Activated T-cell treated with anti-CD3 and anti-CD28 coated beads for 1 hour (primary cell): ENCODE measurements at regions not wholly inside any gene's neighbourhood (a gene's known extent, or its start where the extent isn't known, plus 50 kb on each side); places are given as distances from the start of the nearest gene placed in this dataset.

Experiments used
- DNase-seq: peaks from one replicate; pipeline ENCODE4 v3.0.0-alpha.2; 2020; ENCODE audit warnings: low read depth

DNA sequence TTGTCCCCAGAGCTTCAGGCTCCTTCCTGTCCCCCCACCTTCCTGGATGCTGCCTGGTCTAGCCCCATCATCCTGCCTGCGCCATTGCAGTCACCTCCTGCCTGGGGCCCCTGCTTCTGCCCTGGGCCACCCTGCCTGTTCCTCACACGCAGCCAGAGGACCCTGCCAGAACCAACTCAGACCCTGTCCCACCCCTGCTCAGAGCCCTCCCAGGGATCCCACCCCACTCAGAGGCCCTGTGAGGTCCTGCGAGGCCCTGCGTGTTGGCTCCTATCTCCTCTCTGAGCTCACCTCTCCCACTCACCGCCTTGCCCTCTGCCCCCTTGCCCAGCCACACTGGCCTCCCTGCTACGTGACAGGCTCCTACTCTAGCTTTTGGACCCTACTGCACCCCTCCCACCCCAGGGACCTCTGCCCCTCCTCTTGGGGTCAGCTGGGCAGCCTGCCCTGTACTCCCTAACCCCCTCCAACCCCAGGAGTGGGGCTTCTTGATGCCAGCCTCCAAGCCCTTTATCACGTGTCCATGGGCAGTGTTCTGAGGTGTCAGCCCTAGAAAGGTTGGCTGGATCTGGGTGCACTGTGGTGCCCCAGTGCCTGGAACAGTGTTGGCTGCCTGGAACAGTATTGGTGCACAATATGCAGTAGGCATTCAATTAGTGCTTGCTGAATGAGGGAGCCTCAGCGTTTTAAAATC lies 68.3 kb downstream of the CEBPB start:
- no peak for DNase-seq

DNA sequence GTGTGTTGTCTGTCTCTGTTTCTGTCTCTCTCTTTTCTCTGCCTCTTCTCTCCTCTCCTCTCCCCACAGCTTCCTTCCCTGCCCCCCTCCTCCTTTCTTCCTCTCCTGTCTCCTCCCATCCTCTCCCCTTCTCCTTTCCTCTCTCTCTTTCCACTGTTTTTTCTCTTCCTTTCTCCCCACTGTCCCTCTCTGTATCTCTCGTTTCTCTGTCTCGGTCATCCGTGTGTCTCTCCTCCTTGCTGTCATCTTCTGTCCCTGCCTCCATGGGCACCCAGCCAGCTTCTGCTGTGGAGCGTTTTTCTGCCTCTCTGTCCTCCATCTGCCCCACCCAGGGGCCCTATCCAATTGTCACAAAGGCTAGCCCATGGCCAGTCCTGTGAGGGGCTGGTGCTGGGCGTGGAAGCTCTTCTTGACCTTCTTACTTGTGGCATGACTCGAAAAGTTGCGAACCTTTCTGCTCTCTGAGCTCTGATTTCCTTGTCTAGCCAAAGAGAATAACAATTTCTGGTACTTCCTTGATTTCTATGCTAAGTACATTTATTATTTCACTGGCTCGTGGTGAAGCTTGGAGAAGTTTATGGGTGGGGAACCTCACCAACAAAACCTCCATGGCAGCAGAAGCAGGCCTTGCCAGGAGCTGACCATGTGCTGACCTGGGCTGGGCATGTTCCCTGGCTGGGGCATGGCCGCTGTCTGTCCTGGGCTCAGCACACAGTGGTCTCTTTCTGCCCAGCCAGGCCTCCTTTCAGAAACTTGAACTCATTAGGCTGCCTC lies 69.3 kb downstream of the CEBPB start:
- no peak for DNase-seq

DNA sequence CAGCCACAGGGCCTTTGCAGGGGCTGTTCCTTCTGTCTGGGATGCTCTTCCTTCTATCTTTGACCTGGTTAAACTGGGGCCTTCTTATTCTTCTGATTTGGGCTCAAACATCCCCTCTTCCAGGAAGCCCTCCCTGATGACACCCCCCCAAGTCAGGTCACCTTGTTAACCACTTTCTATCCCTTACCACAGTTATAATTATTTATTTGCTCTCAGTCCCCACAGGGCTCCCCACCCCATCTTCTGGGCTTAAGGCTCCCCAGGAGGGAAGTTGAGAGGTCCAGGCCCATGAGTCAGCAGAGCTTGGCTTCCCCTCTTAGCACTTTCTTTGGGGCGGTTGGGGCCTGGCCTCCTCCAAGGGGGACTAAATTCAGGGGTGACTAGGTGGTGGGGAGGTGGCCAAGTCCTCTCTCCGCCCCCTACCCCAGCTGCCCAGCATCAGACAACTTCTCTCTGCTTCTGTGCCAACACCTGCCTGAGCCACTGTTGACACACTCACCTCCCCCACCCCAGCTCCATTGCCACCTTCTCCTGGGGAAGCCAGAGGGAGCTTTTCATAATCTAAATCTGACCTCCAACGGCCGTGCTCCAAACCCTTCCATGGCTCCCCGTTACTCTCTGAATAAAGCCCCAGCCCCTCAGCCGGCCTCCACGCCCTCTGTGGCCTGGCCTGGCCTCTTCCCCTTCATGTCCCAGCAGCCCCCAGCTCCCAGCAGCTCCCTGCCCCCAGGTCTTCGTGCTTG lies 70.0 kb downstream of the CEBPB start:
- DNase-seq, result no peak

DNA sequence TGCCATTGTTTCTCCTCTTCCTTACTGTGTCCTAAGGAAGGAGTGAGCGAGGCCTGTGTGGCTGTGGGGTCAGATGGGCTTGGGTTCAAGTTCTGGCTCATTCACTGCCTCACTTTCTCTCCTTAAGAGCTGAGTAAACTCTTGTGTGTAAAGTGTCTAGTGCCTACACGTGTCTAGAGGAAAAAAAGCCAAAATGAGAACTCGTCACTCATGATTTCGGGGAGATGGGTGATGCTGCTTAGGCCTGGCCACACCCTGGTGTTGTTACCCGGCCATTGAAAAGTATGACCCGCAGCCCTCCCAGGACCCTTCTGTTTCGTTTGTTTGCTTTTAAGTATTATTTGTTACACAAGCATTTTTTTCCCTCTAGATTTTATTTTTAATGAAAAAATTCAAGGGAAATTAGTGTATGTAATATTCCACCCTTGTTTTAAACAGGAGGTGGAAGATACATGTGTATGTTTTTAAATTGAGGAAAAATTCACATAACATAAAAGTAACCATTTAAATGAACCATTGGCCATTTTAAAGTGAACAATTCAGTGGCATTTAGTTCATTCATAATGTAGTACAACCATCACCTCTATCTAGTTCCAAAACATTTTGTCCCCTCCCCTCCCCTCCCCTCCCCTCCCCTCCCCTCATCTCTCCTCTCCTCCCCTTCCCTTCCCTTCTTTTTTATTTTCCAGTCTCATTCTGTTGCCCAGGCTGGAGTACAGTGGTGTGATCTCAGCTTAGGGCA lies 71.0 kb downstream of the CEBPB start:
- DNase-seq, result no peak

DNA sequence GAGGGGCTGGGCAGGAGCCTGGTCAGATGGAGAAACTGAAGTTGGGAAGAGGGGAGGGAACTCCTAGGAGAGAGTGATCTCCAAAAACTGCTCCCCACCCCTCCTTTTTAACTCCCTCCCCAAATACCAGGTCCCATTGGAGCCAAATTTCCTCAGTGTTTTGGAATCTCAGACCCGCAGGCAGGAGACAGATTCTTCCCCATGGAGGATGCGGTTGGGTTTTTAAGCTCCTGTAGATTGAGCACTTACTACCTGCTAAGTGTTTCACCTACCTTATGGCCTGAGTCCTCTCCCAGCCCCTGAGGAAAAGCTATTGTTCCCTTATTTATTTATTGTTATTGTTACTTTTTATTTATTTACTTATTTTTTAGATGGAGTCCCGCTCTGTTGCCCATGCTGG lies 73.2 kb downstream of the CEBPB start:
- no peak for DNase-seq

DNA sequence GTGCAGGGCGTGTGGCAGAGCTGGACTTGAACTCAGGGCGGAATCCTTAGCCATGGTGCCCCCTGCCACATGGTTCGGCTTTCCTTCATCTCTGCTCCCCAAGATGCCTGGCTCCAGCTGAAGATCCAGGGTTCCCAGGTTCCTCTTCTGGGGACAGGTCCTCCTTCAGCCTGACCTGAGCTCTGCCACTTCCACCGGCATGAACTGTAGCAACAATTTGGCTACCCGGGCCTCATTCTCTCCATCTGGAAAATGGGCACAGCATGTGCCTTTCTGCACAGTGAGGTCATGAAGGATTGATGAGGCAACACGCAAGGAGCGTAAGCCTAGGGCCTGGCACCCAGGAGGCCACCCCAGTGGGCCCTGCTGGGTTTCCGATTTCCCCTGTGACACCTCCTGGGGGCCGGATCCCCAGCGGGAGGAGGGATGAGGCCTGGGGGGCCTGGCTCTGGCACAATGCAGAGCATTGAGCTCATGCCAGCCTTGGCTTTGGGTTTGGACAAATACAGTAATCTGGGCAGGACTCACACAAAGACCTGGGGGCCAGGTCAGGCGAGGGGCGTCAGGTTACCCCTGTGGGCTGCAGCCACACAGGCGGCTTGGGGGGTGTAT lies 74.0 kb downstream of the CEBPB start:
- no peak for DNase-seq

DNA sequence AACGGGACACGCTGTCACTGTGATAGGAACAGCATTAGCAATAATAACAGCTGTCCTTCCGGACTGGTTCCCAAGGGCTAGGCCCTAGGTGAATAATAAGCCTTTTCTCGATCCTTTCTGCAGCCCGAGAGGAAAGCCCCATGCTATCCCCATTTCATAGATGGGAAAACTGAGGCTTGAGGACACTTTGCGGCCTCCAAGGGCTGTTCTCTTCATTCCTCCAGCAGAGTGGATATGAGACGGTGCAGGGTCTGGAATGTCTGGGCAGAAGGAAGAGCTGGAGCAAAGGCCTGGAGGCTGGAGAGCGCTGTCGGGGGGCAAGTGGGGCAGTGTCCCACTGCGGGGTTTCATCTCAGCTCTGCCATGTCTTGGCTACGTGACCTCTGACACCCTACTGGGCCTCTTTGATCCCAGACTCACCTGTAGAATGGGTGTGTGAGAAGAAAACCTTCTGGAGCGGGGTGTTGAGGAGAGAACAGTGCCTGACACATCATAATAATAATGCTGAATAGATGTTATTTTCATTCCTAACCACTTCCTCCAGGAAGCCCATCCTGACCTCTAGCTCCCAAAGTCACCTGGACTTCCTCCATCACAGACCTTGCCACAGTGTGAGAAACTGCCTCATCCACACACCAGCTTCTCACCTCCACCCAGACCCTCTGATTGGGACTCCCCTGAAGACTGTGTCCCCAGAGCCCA lies 74.8 kb downstream of the CEBPB start:
- no peak for DNase-seq

DNA sequence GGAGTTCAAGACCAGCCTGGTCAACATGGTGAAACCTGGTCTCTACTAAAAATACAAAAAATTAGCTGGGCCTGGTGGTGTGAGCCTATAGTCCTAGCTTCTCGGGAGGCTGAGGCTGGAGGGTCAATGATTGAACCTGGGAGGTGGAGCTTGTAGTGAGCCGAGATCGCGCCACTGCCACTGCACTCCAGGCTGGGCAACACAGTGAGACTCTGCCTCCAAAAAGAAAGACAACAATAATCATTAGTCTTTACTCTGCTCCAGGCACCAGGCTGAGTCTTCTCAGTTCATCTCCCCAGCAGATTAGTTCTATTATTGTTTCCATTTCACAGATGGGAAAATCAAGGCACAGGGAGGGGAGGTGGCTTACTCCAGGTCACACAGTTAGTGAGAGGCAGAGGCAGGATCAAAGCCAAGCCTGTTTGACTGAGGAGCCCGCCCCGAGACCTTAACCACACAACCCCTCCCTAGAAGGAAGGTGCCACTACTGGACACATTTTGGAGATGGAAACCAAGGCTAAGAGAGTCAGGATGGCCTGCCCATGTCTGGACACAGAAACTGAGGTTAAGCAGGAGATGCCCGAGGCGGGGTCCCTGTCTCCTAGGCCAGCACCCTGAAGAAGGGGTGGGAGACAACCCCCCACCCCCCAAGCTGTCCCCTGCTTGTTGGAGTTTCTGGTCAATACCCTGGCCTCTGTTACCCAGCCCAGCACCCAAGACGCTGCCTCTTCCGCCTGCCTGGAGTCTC lies 75.8 kb downstream of the CEBPB start:
- DNase-seq, result no peak

DNA sequence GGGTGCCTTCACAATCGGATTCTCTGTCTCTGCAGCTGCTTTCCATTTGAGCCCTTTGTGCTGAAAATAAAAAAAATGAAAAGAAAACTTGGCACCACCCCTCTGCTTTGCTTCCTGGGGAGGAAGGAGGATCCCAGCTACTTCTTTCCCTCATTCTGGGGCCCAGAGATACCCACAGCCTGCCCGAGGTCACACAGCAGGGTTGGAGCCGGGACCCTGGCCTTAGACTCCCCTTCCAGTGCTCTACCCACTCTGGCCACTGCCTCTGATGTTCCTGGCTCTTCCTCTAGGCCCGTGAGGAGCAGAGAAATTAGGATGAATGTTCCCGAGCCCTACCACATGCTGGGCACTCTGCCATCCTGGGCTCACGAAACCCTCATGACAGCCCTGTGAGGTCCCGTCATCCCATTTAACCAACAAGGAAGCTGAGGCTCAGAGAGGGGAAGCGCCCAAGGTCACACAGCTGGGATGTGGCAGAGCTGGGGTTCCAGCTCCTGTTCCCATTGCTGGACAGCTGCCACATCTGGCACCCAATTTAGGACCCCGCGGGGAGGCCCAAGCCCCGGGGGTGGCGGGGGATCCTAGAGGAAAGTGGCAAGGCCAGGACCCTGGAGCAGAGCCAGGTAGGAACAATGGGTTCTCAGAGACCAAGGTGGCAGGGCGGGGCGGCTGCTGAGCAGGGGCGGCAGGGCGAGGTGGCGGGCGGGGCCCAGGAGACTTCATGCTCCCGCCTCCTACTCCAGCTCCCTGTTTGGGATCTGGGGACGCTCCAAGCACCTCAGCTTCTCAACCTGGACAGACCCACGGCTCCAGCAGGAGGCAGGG lies 76.6 kb downstream of the CEBPB start:
- no peak for DNase-seq

DNA sequence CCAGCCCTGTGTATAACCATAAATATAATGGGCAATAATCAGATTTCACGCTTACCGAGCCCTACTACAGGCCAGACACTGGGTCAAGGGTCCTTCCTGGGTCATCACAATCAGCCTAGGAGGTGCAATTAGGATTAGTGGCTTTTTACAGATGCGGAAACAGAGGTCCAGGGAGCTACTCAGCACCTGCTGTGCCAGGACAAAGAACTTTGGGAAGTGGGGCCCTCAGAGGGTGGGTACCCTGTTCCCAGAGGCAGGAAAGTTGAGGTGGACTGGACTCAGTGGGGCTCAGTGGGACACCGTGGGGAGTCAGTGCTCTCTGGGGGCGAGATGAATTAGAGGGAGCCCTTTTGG lies 77.2 kb downstream of the CEBPB start:
- DNase-seq, result no peak

DNA sequence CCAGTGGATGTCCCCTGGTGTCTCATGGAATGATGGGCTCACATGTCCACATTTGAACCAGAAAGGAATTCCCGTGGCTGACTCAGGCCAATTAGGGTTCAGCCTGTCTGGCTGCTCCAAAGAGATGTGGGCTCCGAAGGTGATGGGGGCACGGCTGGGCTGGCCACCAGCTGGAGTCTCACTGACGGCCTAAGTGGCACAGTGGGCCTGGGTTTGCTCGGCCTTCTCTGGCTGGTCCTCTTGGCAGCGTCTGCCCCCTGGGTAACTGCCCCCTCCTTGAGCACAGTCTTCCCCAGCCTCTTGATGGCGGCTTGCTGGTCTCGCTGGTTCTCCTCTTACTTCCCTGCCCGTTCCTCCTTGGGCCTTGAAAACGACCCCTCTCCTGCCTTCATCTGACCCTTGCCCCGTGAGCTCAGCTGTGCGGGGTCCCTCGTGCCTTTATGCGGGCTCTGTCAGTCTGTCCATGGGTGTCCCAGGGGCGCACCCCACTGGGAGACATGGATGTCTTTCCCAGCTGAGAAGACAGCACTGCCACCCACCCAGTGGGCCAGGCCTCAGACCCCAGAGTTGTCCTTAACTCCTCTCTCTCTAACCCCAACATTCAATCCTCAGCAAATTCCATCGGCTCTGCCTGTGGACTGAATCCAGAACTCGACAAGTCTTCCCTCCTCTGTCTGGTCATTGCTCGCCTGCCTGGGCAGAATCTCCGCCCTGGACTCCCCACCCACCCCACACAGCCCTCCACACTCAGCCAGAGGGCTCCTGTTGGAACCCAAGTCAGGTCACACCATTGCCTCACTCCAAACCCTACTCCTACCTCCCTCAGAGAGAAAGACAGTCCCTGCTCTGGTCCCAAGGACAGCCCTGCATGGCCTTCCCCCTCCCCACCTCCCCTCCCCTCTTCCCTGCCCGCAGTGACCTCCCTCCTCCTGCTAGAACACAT lies 78.7 kb downstream of the CEBPB start:
- DNase-seq, result no peak

DNA sequence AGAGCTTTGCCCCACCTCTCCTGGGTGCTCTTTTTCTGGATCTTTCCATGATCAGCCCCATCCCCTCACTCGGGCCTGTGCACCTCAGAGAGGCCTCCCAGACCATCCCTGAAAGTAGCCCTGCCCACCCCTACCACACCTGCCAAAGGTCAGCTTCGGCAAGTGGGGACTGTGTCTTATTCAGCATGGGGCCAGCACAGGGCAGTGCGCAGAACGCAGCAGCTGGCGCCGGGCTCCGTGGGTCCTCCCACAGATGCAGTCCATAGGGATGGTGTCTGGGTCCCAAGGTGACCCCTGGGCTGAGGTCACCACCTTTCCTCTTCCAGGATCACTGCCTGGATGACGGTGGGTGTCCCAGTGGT lies 79.4 kb downstream of the CEBPB start:
- DNase-seq, result no peak

DNA sequence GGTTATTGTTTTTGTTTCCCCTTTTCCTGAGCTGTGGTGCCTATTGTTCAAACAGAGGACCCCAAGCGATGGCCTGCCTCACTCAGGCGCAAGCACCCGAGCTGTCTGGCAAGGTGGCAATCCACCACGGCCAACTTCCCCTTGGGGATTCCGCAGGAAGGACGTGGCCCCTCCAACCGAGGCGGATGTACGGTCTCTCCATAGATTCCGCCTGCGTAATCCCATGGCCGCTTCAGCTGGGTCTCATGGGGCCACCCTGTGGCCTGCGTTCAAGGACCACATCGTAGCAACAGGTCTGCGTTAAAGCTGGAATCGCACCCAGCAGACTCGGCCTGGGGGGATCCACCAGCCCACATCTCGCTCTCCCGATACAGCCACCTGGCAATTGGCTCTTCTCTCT lies 79.9 kb downstream of the CEBPB start:
- no peak for DNase-seq

DNA sequence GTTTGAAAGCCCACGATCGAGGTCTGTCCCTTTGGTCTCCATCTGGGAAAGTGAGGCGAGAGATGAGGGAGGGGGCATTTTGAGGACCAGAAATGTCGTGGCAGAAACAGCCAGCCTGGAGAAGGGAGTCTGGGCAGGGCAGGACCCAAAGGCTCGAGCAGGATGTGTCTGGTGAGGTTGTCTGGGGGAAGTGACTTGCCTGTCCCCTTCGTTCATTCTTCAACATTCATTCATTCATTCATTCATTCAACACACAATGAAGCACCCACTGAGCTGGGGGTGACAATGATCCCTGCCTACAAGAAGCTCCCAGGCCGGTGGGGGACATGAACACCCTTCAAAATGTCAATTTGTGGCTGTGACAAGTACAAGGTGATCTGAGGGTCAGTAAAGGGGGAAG lies 80.5 kb downstream of the CEBPB start:
- DNase-seq, result no peak

DNA sequence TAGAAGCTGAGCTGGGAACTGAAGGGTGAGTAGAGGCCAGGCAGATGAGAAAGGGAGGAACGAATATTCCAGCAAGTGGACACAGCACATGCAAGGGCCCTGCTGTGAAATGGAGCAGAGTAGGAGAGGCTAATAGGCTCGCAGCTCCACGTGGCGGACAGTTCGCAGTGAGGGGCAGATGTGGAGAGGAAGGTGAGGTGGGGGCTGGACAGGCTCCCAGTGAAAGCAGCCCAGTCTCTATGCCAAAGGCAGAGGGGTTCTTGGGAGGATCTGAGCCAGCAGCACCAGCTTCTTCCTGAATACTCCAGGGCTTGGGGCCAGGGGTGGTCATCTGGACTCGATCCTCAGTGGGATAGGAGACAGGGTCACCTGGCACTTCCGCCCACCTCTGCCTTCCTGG lies 81.0 kb downstream of the CEBPB start:
- no peak for DNase-seq

DNA sequence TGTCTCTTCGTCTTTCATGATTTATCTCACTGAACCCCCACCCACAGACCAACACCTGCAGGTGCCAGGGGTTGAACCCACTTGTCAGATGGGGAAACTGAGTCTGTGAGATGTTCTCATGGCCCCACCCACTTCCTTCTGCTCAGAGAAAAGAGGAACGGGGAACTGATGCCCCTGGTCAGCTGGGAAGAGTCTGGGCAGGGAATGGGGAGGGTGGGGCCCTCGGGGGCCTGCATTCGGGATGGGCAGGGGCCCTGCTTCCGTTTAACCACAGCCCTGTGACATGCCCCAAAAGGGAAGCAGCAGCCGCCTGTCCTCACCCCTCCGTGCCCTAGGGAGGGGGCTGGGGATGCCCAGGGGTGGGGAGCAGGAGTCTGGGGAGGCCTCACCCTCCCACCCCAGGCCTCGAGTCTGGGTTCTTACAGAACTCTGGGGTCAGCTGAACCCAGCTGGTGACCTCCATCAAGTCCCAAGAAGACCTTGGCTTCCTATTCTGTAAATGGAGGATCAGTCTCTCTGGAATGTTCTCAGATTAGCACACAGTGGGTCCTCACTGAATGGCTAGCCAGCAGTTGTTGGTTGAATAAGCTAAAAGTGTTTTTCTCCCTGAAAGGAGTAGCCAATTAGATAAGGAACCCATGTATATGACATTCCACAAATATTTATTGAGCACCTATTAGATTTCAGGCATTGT lies 81.5 kb downstream of the CEBPB start:
- DNase-seq, result no peak

DNA sequence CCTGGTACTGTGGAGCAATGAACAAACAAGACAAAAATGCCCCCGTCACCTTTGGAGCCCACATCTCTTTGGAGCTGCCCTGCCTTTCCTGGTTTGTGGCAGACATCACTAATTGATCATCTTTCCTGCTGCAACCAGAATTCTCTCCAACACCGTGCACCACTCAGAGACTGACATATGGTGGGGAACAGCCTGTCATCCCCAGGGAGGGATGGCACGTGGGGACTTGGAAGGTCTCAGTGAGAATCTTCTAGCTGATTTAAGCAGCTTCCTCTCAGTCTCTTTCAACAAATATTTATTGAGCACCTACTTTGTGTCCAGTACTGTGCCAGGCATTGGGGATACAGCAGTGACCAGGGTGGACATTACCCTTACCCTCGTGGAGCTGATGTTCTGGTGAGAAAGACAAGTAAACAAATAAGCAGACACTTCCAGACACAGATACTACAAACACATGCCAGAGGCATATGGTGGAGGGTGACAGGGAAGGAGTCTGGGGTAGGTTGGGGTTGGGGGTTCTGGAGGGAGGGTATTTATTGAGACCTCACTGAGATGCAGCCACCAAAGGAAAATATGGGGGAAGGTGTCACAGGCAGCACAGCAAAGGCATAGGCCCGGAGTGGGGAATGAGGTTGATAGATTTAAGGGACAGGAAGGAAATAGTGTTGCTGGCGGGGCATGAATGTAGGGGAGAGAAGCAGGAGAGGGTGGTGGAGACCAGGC lies 82.3 kb downstream of the CEBPB start:
- no peak for DNase-seq
